DND-41 (cell line): ENCODE measurements at regions not wholly inside any gene's neighbourhood (a gene's known extent, or its start where the extent isn't known, plus 50 kb on each side); places are given as distances from the start of the nearest gene placed in this dataset.

Experiments used
- EZH2 ChIP-seq: IDR thresholded peaks from 3 replicates; pipeline ENCODE4 v1.6.1; 2012; ENCODE audit warnings: borderline replicate concordance, low read depth, mild to moderate bottlenecking, moderate library complexity, low read length, inconsistent platforms; ENCODE audit not compliant: severe bottlenecking
- TF ChIP-seq, protein P1 (sequence below): IDR thresholded peaks from 2 replicates; pipeline ENCODE4 v1.5.1; 2012; ENCODE audit warnings: borderline replicate concordance, low read length, moderate library complexity, mild to moderate bottlenecking; ENCODE audit not compliant: poor library complexity, severe bottlenecking; ENCODE audit errors: extremely low read depth

- no peak for TF ChIP-seq EZH2
- TF ChIP-seq, protein P1, sequence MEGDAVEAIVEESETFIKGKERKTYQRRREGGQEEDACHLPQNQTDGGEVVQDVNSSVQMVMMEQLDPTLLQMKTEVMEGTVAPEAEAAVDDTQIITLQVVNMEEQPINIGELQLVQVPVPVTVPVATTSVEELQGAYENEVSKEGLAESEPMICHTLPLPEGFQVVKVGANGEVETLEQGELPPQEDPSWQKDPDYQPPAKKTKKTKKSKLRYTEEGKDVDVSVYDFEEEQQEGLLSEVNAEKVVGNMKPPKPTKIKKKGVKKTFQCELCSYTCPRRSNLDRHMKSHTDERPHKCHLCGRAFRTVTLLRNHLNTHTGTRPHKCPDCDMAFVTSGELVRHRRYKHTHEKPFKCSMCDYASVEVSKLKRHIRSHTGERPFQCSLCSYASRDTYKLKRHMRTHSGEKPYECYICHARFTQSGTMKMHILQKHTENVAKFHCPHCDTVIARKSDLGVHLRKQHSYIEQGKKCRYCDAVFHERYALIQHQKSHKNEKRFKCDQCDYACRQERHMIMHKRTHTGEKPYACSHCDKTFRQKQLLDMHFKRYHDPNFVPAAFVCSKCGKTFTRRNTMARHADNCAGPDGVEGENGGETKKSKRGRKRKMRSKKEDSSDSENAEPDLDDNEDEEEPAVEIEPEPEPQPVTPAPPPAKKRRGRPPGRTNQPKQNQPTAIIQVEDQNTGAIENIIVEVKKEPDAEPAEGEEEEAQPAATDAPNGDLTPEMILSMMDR: no peak
Measured at GRCh38 chr12:60107992-60108391, 512.2 kb downstream of the SLC16A7 start.
